ENCODE measurements at regions not wholly inside any gene's neighbourhood (a gene's known extent, or its start where the extent isn't known, plus 50 kb on each side); places are given as distances from the start of the nearest gene placed in this dataset.
A peak's percentile ranks its signal among the peaks of the same experiment; 100 is the strongest.

- peak; percentile 57 for TF ChIP-seq CTCF (IDR thresholded peaks at IDR 0.05; ENCODE audit: low read depth, low read length)
- peak; percentile 82 for DNase-seq (ENCODE audit: low read depth, low spot score)
- in situ Hi-C loops (cut with HindIII; ENCODE audit: low sequenced_read_pairs) = no loop called here
- no peak overlapping the region for H3K4me3 ChIP-seq (ENCODE audit: low read depth, low read length)
Measured at GRCh38 chr5:39948867-39949468, 524.2 kb upstream of the DAB2 start.

DNA sequence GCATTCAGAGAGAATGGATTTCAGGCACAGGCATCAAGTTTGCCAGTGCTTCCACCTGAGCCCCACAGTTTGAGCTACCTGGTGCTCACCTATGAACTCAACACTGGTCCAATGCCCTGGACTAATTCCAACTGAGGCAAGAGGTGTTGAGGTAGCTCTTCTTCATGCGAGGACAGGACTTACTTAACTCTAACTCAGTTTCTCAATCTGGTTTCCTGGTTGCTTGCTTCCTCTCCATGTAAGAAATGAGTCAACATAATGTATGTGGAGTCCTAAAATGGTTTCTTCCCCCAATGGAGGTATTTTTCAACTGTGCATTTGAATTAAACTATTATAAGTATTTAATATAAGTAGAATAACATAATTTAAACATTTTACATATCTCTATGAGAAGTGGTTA is 523.6 kb upstream of the DAB2 start:
- H3K4me3 ChIP-seq (ENCODE audit: low read depth, low read length) = no peak overlapping the region
- no peak for DNase-seq (ENCODE audit: low read depth, low spot score)
- in situ Hi-C loops (cut with HindIII; ENCODE audit: low sequenced_read_pairs) = no loop called here
- no peak for TF ChIP-seq CTCF (IDR thresholded peaks at IDR 0.05; ENCODE audit: low read depth, low read length)

- no peak overlapping the region for H3K4me3 ChIP-seq (ENCODE audit: low read depth, low read length)
- peak; percentile 53 for DNase-seq (ENCODE audit: low read depth, low spot score)
- in situ Hi-C loops (cut with HindIII; ENCODE audit: low sequenced_read_pairs) = no loop called here
- TF ChIP-seq CTCF (IDR thresholded peaks at IDR 0.05; ENCODE audit: low read depth, low read length) = no peak
Measured at GRCh38 chr5:39947657-39948056, 522.9 kb upstream of the DAB2 start.

- H3K4me3 ChIP-seq (ENCODE audit: low read depth, low read length) = no peak overlapping the region
- no peak for DNase-seq (ENCODE audit: low read depth, low spot score)
- no peak for TF ChIP-seq CTCF (IDR thresholded peaks at IDR 0.05; ENCODE audit: low read depth, low read length)
- in situ Hi-C loops (cut with HindIII; ENCODE audit: low sequenced_read_pairs) = no loop called here
Measured at GRCh38 chr5:39946356-39947045, 521.7 kb upstream of the DAB2 start.

GRCh38 chr5:39945870-39946269 is 521.1 kb upstream of the DAB2 start:
- no peak for DNase-seq (ENCODE audit: low read depth, low spot score)
- TF ChIP-seq CTCF (IDR thresholded peaks at IDR 0.05; ENCODE audit: low read depth, low read length) = no peak
- in situ Hi-C loops (cut with HindIII; ENCODE audit: low sequenced_read_pairs) = no loop called here
- H3K4me3 ChIP-seq (ENCODE audit: low read depth, low read length) = no peak overlapping the region

GRCh38 chr5:39943811-39944210 is 519.0 kb upstream of the DAB2 start:
- no peak for TF ChIP-seq CTCF (IDR thresholded peaks at IDR 0.05; ENCODE audit: low read depth, low read length)
- in situ Hi-C loops (cut with HindIII; ENCODE audit: low sequenced_read_pairs) = no loop called here
- no peak overlapping the region for H3K4me3 ChIP-seq (ENCODE audit: low read depth, low read length)
- no peak for DNase-seq (ENCODE audit: low read depth, low spot score)
